ENCODE measurements at regions not wholly inside any gene's neighbourhood (a gene's known extent, or its start where the extent isn't known, plus 50 kb on each side); places are given as distances from the start of the nearest gene placed in this dataset.

DNA sequence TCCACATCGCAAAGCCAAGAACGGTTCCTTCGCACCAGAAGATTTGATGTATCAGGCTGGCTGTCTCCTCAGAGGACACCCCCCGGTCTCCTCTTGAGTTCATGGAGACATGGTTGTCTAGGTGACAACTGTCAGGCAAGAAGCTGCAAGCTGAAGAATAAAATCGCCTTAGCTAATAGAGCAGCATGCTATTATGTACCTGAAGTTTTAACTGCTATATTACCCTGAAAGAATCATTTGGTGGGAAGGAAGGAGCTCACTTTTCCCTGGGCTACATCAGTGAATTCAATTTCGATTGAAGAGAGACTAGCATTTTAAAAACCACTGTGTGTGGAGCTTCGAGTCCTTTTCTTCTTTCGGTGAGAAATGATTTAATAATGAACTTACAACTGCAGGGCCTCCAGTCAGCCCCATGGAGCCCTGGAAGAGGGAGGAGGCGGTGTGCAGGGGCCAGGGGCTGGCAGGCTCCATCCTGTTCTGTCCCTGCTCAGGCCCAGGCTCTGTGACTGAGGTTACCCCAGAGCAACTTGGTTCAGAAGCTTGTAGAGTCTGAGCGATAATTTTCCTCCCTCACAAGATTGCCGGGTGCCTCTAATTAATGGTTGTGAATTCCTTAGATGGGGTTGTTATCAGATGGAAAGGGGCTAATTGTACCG lies 191.3 kb downstream of the MID1IP1 start:
- DNase-seq: no peak

DNA sequence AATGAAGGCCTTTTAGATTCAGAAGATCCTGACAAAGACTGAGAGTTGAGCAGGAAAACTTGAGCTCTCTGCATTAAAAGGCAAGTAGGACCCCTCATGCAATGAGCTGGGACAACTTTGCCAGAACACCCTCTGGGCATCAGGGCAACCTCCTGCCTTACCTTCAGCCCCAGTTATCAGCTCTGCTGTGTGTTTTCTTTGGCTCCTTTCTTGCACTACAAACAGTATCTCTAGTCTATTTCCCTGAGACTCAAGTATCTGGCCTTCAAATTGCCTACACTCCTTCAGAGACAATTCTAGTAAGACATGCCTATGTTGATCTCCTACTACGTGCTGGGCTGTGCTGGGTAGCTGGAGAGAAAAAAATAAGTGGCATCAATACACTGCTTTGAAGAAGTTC lies 192.2 kb downstream of the MID1IP1 start:
- no peak for DNase-seq

DNA sequence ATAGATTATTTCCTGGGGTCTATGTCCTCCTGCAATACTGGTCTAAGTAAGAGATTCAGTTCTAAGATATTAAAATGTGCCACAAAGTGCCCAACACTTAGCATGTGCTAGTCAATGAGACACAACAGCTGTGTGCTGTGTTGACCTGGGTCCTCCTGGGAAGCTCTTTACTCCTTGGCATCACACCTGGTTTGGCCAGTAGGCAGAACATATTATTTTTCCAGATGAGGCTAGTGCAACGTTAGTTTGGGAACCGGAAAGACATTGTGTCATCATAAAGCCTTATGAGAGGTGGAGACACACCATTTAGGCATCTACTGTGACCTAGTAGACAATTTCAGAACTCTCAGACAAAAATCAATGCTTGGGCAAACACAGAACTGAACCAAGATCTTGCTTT lies 197.8 kb downstream of the MID1IP1 start:
- no peak for DNase-seq

DNA sequence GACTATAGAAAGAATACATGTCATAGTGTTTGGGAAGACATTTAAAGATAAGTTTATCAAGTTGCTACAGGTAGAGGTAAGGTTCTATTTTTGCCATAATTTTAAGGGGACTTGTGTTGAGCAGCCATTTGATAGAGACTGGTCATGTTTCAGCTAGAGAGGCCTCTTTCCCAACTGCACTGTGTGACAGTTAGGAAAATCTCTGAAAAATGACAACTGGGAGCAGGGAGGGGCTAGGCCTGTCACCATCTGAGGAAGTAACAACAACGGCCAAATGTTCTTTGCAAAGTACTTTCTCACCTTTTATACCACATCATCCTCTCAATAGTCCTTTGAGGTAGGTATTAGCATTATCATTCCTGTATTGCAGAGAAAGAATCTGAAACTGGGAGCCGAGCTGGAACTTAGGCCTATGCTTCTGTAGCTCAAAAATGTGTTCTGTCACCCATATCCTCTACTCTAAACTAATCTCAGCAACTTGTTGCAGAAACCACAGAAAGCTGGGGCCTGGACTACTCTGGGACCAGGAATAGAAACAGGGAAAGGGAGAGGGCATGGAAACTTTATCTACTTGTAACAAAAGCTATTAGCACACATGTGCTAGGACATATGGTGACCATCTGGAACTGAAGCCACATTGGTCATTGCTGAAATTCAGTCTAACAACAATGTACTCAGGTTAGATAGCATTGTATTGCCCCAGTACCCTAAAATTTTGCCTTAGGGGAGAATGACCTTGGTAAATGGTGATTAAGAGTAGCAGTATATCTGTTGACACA lies 198.9 kb downstream of the MID1IP1 start:
- DNase-seq: no peak

DNA sequence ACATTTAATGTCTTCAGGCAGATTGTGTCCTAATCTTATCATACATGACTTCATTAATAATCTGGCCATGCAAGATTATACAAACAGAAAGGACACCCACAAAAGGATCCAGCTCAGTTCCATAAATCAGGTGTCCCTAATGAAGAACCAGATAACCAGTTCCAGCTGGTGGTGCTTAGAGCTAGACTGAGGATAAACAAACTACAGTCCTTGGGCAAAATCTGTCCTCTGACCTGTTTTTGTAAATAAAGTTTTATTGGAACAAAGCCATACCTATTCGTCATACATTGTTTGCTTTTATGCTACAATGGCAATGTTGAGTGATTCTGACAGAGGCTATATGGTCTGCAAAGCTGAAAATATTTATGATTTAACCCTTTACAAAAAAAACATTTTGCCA lies 199.5 kb downstream of the MID1IP1 start:
- DNase-seq: no peak

DNA sequence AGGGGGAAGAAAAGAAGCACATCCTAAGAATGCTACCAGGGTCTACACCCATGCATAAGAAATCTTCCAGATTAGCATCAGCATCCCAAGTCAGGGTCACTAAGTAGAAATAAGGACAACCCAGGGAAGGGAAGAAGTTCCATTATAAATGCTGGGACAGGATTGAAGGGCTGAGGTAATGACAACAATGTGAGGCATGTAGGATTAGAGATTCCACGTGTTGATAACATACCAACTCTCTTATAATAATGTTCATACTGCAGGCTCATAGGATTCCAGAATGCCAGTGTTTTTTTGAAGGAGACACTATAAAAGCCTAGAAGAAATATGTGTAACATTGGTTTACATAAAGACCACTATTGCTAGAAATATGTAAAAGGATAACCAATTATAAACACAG lies 201.2 kb downstream of the MID1IP1 start:
- no peak for DNase-seq

DNA sequence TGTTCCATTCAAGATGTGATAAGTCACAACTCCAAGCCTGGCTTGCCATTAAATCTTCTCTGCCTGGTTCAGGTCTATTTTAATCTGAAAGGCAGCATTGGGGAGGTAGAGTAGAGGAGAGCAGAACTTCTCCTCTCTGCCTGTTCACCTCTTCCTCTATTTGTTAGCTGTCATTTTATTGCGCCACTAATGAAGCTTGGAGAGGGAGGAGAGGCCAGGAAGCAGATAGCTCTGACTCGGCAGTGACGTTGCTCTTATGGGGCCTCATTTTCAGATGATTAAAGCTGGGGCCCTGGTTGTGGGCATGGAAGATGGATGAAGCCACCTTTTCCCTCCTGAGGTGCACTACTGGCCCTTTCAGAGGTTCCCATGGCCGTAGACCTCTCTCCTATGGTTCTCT lies 207.3 kb downstream of the MID1IP1 start:
- DNase-seq: no peak

DNA sequence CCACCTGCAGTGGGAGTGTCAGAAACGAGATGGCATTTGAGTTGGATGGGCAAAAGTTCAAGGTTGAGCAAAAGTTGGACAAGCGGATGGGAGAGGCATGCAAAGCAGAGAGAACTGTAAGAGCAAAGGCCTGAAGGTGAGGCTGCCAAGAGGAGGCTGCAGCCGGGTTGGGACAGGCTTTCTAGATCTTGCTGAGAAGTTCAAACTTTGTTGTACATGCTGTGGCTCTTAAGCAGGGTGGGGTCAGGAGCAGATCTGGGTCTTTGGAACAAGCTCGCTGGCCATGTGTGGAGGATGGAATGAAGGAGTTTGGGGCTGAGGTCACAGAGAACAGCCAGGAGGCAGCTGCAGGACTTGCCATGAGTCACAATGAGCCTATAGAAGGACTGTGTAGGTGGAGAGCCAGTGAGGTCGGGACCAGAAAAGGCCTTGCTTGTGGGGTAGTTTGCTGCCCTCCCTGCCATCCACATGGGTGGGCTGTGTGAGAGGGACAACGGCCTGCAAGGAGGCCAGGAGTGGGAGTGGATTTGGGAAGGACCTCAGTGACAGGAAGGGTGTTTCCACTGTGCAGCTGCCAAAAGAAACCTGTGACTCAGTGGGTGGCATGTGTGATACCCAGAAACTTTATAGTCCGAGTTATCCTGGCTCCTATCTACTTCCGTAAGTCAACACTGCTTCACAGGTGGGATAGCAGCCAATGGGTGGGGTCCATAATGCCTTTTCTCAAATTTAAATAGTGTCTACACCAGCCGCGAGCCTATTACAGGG lies 210.4 kb downstream of the MID1IP1 start:
- no peak for DNase-seq

DNA sequence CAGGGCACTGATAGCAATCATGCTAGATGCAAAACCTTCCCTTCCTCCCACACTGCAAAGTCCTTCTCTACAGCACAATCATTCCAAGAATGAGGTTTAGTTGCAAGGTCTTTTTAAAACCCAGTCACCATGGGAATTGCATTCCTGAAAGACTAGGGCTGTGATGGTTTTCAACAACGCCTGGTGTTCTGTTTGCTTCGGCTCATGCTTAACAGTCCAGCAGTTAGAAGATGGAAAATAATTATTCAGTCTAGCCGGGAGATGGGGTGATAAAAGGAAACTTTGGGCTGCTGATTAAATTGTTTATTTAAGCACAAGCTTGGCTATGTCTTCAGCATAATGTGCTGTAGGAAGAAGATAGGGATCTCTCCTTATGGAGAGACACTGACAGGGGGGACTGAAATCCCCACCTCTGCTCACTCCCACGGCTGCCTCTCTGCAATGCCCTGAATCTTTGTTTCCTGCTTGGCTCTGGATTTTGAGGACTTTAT lies 211.4 kb downstream of the MID1IP1 start:
- DNase-seq: no peak

DNA sequence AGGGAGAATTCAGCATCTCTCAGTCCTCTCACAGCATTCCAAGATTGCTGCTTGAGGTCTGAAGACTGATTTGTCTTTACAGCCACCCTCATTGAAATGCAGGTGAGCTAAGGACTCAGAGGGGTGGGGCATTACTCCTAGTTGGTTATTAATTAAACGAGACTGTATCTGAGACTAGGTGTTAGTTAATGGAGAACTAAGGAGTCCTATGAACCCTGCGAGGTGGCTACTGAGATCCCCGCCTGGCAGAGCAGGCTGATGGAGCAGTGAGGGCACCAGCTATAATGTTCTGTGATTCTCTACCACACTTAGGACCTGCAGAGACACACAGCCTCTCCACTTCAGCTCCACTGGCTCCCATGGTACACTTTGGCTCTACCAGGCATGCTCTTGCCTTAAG lies 215.3 kb downstream of the MID1IP1 start:
- no peak for DNase-seq

DNA sequence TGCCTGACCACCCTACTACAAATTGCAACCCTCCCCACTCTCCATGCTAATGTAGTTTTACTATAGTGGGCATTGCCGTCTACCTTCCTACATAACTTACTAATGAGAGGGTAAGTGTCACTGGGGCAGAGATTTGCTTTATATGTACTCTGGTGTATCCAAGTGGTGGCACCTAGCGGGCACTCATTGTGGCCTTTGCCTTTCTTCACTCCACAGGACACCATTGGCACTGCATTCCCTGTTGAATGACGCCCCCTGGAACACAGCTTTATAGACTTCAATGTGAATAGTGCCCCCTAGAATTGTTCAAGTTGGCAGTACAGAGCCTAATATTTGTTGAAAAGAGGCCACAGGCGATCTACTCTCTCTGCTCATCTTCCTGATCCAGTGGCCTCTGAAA lies 215.8 kb downstream of the MID1IP1 start:
- DNase-seq: no peak

DNA sequence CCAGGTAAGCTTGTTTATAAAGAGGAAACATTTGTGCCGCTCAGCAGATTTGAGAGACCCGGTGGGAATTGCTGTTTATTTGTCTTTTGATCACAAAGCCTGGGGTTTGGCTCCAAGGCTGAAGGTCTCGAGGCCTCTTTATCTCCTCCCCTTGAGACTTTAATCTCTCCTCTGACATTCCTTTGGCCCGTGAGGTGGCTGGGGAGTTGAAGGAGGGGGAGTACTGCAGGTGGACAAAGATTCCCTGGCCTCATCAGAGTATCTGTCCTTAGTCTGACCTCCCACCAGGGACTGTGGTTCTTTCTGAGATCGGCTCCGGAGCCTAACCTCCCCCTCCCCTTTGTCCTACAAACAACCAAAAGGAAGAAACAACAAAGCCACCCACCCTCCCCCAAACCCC lies 216.5 kb downstream of the MID1IP1 start:
- DNase-seq: no peak

DNA sequence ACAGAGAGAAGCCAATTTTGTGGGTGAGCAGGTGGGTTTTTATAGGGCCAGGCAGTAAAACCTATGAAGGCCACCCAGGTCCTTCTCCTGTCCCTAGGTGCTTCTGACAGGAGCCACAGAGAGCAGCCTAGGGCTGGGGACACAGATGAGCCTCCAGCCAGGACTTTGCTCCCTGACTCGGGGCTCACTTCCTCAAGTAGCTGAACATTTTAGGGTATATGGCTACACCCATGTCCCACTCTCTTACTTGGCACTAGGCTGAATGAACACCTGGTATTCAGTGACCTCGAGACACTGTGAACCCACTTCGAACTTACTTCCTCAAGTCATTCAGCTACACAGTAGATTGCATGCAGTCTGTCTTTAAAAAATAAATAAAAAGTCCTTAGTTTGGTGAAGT lies 217.3 kb downstream of the MID1IP1 start:
- no peak for DNase-seq

DNA sequence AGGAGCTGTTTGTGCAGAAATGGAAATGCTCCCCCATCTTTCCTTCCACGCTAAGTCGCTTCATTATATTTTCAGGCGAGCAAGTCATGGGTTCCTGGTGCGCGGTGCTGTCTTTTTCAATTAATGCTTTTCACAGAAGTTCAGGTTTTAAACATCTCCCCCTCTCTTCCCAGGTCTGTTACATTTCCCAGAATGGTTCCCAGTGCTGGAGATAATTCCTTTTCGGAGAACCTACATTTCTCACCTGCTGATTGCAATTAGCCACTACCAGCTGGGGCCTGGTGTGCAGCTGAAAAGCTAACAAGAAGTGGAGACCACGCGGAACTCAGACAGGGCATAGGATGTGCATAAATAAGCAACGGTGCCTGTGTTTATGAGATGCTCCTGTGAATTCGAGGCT lies 217.8 kb downstream of the MID1IP1 start:
- no peak for DNase-seq

DNA sequence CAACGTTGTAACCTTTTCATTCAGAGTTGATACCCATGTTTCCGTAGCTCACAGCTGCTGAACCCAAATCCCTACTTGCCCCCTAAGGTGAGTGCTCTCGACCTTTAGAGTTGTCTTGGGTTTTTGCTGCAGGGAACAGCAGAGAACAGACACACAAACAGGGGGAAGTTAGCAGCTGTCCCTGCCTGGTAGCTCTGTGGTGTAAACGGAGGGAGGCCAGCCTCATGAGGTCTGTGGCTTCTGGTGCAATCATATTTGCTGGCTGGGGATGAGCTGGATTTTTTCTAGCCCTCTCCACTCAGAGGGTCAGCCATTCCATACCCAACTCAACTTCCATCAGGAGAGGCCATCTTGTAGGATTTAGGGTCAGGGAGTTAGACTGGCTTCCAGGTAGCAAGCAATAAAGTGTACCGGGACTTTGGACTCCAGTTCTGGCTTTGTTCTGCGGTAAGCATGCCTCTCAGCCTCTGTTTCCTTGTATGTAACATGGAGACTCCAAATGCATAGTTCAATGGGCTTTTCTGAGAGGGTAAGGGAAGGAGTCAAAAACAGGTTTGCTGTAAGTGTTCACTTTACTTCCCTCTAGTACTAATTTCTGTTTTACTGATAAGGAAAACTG lies 218.9 kb downstream of the MID1IP1 start:
- DNase-seq: no peak

DNA sequence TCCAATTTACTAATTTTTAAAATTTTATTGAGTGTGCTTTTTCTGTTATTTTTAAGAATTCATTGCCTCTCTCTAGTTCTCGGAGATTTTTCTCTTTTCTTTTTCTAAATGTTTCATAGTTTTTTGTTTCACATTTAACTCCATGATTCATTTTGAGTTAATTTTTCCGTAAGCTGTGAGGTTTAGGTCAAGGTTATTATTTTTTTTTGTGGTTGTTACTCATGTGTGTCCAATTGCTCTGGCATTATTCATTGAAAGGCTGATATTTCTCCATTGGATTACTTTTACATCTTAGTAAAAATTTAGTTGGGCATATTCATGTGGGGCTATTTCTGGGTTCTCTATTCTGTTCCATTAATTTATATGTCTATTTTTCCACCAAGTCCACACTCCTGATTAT lies 220.8 kb downstream of the MID1IP1 start:
- no peak for DNase-seq

DNA sequence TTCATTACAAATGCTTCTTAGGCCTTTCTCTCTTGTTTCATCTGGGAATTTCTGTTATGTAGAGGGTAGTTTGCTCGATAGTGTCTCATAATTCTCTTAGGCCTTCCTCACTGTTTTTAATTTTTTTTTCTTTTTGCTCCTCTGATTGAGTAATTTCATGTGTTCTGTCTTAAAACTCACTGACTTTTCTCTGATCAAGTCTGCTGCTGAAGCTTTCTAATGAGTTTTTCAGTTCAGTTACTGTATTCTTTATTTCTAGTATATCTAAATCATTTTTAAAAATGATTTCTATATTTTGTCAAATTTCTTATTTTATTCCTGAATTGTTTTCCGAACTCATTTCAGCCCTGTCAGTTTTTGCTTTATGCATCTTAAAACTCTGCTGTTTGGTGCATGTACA lies 228.0 kb downstream of the MID1IP1 start:
- no peak for DNase-seq

DNA sequence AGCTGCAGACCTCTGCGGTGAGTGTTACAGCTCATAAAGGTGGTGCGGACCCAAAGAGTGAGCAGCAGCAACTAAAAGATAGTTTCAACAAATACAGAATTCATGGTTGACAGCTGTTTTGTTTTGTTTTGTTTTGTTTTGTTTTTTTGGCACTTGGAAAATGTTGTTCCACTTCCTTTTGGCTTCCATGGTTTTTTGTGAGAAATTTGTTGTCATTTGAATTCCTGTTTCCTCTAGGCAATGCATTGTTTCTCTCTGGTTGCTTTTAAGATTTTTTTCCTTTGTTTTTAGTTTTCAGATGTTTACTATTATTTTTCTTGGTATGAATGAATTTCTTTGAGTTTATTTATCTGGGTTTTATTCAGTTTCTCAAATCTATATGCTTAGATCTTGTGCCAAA lies 229.4 kb downstream of the MID1IP1 start:
- DNase-seq: no peak

DNA sequence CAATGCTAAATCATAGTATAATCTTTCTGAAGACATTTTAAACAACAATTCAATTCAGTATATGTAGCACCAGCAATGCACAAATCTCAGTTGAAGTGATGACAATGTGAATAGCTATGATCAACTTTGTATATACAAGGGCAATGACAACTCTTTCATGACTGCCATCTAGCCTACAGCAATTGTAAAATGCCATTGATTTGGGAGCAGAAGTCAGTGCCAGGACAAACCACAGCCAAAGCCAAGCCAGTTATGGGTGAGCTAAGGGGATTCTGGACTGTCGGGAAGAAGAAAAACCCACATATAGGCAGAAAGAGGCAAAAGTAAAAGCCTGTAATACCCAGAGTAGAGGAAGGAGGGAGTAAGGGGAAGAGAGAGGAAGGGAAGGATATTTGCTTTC lies 238.6 kb downstream of the MID1IP1 start:
- DNase-seq: no peak

DNA sequence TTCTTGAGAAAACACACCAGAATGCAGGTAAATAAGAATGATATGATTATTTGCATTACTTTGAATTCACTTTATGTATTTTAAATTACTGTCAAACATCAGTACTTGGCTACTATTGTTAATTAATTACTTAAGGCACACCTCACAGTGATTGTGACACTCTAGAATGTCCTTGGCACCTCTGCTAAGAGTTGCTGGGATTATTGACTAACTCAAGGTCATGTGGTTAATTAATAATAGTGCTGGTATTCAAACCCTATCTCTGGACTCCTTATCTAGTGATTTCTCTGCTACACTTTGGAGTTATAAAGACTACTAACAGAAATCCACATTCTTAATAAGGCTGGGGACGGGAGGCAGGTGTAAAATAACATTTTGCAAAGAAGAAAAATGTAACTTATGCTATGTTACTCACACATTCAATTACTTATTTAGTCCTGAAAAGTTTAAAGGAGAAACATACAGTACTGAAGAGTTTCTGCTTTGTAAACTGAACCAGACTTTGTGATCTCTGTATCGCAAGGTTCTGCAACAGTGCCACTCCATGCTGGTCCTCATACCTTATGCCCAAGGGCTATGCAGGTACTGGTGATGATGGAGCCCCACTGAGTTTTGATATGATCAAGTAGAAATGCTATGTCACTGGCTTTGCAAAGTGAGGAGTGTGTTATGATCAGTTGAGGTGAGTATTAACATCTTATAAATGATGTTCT lies 242.7 kb downstream of the MID1IP1 start:
- no peak for DNase-seq

DNA sequence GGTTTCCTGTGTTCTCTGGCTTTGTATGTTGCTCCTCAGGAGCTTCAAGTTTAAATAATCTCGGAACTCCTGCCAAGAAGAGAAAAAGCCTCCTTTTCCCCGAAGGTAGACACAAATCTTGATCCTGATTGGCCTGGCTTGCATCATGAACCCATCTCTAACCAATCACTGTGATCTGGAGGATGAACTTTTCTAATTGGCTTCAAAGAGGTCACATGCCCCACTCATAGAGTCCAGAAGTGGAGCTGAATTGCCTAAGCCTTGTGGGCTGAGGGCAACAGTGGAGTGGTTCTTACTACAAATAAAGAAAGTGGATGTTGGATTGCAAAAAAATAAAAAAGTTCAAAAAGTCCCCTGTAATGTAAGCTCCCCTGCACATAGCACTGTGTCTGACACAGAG lies 245.9 kb downstream of the MID1IP1 start:
- DNase-seq: no peak

DNA sequence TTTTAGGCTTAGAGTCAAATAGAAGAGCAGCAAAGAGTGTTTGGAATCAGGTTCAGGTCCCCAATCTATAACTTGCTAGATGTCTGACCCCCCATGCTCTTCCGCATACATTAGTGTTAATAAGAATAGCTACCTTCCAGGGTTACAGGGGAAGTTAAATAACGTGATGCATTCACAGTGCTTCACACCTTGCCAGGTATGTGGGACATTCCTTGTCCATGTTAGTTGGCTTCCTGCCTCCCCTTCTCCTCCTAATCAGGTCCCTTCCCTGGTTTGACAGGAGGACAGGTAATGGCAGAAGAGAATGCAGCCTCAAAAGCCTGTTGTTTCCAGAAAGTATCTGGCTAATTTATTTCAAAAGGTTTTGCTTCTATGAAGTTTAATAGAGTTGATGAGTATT lies 248.7 kb downstream of the MID1IP1 start:
- no peak for DNase-seq

DNA sequence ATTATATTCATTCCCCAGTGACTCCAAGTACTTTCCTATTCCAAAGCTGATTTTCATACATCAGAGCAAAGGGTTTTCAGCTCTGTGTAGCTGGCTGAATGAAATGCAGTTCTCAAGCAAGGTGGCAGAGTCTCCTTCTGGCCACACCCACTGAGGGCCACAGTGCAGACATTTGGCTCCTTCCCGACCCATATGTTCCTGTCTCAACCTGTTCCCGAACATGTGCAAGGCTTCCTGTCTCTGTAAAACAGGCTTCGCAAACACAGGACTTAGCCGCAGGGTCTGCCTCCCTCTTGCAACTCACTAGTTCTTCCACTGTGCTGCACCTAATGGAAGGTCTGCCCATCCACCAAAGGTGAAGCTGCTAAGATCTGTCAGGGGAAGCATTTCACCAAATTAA lies 249.2 kb downstream of the MID1IP1 start:
- DNase-seq: no peak

Data from stimulated activated naive CD4-positive, alpha-beta T cell (primary cell).